RKO (cell line): ENCODE measurements at regions not wholly inside any gene's neighbourhood (a gene's known extent, or its start where the extent isn't known, plus 50 kb on each side); places are given as distances from the start of the nearest gene placed in this dataset.

Experiments used
- DNase-seq: peaks from one replicate; pipeline ENCODE4 v3.0.0-alpha.2; 2016; ENCODE audit warnings: low spot score

GRCh38 chr1:213724640-213725536, 262.9 kb upstream of the PROX1 start:
- no peak for DNase-seq

DNA sequence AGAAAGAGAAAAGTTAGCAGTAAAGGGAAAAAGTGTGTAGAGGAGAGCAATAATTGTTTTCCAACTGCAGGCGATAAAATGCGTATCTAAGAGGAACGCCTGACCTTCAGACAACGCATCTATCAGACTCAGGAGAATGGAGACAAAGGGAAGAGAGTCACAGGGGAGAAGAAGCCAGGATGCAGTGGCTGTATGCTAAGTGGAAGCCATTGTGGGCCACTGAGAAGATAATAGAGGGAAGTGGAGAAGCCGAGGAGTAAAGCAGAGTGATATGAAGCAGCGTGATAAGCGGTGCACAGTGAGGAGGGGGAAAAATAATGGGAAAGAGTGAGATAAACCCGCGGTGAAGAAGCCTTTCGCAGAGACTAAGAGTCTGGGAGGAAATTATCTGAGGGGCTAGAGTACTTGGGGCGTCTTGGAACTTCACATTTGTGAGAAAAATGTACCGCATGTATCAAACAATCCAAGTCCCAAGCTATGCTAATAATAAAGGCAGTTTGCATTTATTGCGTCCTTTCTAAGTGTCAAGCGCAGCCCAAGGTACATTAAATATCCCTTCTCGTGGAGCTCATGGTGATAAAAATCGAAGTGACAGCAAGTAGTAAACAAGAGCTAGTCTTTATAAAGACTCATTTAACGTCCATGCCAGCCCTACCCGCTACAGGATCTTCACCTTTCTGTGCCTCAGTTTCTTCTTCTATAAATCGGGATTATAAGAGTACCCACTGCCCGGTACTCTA, 259.8 kb upstream of the PROX1 start:
- no peak for DNase-seq

DNA sequence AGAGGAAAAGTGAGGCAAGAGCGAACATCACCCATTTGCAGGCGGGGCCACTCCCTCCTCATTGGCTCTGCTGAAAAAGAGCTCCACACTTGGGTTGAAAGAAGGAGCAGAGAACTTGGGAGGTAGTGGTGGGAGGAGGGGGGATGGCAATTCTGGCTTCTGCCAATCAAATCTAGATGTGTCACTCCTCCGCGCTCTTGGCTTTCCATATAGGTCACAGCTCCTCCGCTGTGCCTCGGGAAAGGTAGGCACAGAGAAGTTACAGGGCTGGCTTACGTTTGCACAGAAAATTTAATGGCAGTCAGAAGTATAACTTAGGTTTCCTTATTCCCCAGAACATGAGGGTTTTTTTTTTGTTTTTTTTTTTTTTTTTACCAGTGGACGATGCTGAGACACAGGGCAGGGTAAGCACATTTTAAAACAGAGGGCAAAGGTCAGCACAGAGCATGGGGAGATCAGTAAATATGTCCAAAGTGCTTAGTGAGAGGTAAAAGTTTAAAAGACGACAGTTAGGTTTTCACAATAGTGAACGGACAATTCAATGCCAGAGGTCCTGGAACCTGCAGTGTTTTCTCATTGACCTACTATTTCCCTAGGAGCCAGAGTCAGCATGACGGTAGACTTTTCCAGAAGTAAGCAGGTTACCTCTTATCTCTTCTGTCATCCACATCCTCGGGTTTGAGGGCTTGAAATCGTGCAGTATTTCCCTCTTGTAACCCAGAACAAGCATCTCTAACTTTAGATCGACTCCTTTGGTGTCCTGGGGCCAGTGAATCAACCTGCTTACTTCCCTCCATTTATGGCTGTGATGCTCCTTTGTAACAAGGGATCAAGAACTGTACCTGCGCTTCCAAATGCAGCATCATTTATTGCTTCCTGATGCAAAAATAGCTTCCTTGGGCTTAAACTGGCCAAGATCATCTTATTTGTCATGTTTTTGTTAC, 258.9 kb upstream of the PROX1 start:
- no peak for DNase-seq

- DNase-seq: no peak
These were observed 254.1 kb upstream of the PROX1 start for GRCh38 chr1:213733705-213734104.

GRCh38 chr1:213737398-213738035, 250.3 kb upstream of the PROX1 start:
- DNase-seq: no peak

- no peak for DNase-seq
These were observed 249.1 kb upstream of the PROX1 start for GRCh38 chr1:213738658-213739057.

- DNase-seq: no peak
These were observed 244.8 kb upstream of the PROX1 start for GRCh38 chr1:213742992-213743391.

- DNase-seq: no peak
These were observed 243.0 kb upstream of the PROX1 start for GRCh38 chr1:213744780-213745179.

GRCh38 chr1:213745451-213745850, 242.3 kb upstream of the PROX1 start:
- no peak for DNase-seq

DNA sequence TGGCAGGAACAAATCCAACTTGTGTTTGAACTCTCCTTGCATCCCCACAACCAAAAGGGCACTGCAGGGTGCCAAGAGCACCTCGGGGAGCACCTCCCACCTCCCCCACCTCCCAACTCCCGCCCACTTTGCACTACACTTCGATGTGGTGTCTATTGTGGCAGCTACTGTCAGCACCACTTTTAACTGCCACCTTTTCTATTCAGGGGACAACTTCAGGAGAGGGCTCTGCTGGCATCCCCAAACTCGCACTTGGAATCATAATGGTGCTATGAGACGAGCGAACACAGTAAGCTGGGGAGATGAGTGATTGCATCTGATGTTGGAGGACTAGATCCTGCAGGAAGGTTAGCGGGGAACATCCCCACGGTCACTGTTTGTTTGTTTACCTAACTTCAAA, 238.2 kb upstream of the PROX1 start:
- DNase-seq: no peak

- DNase-seq: no peak
These were observed 237.3 kb upstream of the PROX1 start for GRCh38 chr1:213750231-213751063.

- DNase-seq: no peak
These were observed 236.7 kb upstream of the PROX1 start for GRCh38 chr1:213751064-213751397.

- DNase-seq: no peak
These were observed 228.2 kb upstream of the PROX1 start for GRCh38 chr1:213759359-213760181.

GRCh38 chr1:213761845-213762407, 225.8 kb upstream of the PROX1 start:
- DNase-seq: peak; percentile 93

DNA sequence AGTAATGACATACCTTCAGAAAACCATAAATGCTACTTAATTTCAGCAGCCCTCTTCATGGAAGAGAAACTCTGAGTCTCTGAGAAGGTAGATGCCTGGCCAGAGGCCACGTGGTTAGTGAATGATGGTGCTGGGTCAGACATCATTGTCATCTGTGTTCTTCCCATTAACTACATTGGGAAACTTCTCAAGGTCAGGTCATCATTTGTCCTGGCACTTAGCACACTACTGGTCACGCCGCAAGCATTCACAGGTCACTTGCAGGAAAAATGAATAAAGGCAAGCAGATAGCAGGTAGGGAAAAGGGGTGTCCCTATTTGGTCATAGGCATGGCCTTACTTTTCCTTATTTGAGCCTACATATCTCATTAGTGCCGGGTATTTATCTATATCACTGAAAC, 220.1 kb upstream of the PROX1 start:
- no peak for DNase-seq

- DNase-seq: no peak
These were observed 215.4 kb upstream of the PROX1 start for GRCh38 chr1:213772128-213773063.

- DNase-seq: no peak
These were observed 213.8 kb upstream of the PROX1 start for GRCh38 chr1:213773975-213774374.

DNA sequence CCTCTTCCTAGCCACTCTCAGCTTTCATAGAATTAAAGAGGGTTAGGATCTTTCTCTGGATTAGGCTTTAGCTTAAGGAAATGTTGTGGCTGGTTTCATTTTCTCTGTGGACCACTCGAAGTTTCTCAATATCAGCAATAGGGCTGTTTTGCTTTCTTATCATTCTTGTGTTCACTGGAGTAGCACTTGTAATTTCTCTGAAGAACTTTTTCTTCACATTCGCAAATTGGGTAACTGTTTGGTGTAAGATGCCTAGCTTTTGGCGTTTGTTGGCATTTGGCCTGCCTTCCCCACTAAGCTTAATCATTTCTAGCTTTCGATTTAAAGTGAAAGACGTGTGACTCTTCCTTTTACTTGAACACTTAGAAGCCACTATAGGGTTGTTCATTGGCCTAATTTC, 210.8 kb upstream of the PROX1 start:
- no peak for DNase-seq

- DNase-seq: peak; percentile 15
These were observed 208.5 kb upstream of the PROX1 start for GRCh38 chr1:213779228-213779627.
